Gastrocnemius medialis (tissue), 4 donors: ENCODE measurements at regions not wholly inside any gene's neighbourhood (a gene's known extent, or its start where the extent isn't known, plus 50 kb on each side); places are given as distances from the start of the nearest gene placed in this dataset.

ENCODE experiments used
- CTCF ChIP-seq, 5 experiments: fragments of 450-650 bp in 3 of 5; fragments of 200-600 bp in 2 of 5; sonication (generic) in 2 of 5; IDR thresholded peaks in 4 of 5; conservative IDR thresholded peaks in 1 of 5; 1 replicate in 4 of 5; 2 replicates in 1 of 5; pipeline ENCODE4 v1.5.1; 2016 to 2019; ENCODE audit warnings: antibody characterized with exemption in 5 of 5, mild to moderate bottlenecking in 3 of 5, moderate library complexity in 3 of 5
- POLR2A ChIP-seq, 2 donors: fragments of 450-650 bp; IDR thresholded peaks; one replicate each; pipeline ENCODE4 v1.6.1; 2017; ENCODE audit warnings: antibody characterized with exemption in 2 of 2, mild to moderate bottlenecking in 2 of 2, moderate library complexity in 2 of 2

- TF ChIP-seq CTCF (IDR thresholded peaks at IDR 0.05 in 4 of 5, conservative IDR thresholded peaks at IDR 0.05 in 1 of 5) (no peak), POLR2A (IDR thresholded peaks at IDR 0.05) (no peak)
Observed at GRCh38 chr14:97318380-97318779, 521.2 kb downstream of the VRK1 start.
